H54 (cell line): ENCODE measurements at regions not wholly inside any gene's neighbourhood (a gene's known extent, or its start where the extent isn't known, plus 50 kb on each side); places are given as distances from the start of the nearest gene placed in this dataset.
"Not testable (repeated sequence)": the region's sequence is repeated elsewhere in the genome, so short reads cannot be mapped to it uniquely, and the experiment has no call there.

Source experiments
- DNase-seq: peaks from one replicate; pipeline ENCODE4 v3.0.0; 2011; ENCODE audit warnings: low spot score, mixed read lengths; ENCODE audit not compliant: insufficient read length
- FAIRE-seq: peaks from 3 replicates; lab custom pipeline; 2011; peaks lifted over from hg19 to GRCh38; lab: Jason Lieb, UNC
- POLR2A ChIP-seq: IDR thresholded peaks from 2 replicates; pipeline ENCODE4 v1.6.1; 2011; ENCODE audit warnings: low read depth, mild to moderate bottlenecking, low read length

GRCh38 chr20:28562510-28562898 lies 2695.0 kb upstream of the DEFB115 start:
- DNase-seq = no peak
- TF ChIP-seq POLR2A = no peak
- no peak for FAIRE-seq

GRCh38 chr20:28562899-28563521 lies 2694.5 kb upstream of the DEFB115 start:
- not testable (repeated sequence) for FAIRE-seq, DNase-seq

- FAIRE-seq, DNase-seq: not testable (repeated sequence)
These were observed 2693.4 kb upstream of the DEFB115 start for GRCh38 chr20:28564024-28564423.

- not testable (repeated sequence) for FAIRE-seq
These were observed 2692.6 kb upstream of the DEFB115 start for GRCh38 chr20:28564688-28565463.

GRCh38 chr20:28575991-28576390 lies 2681.5 kb upstream of the DEFB115 start:
- FAIRE-seq, DNase-seq: not testable (repeated sequence)

More at GRCh38 chr20:28564688-28565463, 2692.6 kb upstream of the DEFB115 start:
- DNase-seq = not testable (repeated sequence)

GRCh38 chr20:28591680-28592079 lies 2665.8 kb upstream of the DEFB115 start:
- not testable (repeated sequence) for DNase-seq, FAIRE-seq

DNA sequence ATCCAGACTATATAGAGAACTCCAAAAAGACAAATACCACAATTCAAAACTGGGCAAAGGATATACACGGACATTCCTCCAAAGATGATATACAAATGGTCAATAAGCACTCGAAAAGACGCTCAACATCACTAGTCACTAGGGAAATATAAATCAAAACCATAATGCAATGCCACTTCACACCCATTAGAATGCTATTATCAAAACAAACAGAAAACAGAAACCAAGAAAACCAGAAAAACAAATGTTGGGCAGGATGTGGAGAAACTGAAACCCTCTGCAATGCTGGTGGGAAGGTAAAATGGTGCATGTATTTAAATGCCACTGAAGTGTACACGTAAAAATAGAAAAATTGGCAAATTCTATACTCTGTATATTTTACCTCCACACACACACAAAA lies 2664.1 kb upstream of the DEFB115 start:
- DNase-seq, FAIRE-seq: not testable (repeated sequence)

DNA sequence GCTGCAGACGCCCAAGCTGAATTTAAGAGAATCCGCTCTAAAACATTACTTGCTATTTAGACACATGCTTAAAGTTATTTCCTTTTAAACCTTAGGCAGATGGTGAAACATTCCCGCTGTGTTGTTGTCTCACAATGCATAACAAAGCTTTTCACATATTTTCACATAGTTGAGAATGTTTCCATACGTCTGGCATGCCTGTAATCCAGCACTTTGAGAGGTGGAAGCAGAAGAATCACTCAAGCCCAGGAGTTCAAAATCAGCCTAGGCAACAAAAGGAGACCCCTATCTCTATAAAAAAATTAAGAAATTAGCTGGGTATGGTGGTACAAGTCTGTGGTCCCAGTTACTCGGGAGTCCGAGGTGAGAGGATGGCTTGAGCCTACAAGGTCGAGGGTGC lies 2663.0 kb upstream of the DEFB115 start:
- DNase-seq, FAIRE-seq: not testable (repeated sequence)

DNA sequence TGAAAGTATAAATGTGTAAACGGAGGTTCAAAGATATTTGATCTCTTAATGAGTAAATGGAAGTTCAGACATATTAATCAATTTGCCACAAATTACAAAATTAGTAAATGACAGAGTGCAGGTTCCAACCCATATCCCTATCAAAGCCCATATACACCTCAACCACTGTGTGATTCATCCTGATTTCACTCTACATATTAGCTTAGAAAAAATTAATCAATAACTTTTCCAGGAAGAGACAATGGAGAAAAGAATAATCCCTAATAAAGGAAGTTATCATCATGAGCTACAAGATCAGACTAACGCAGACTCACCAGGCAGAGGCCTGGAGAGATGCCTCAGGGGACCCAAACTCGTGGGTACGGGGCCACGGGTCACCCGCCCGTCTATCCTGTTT lies 2655.5 kb upstream of the DEFB115 start:
- not testable (repeated sequence) for FAIRE-seq, DNase-seq

DNA sequence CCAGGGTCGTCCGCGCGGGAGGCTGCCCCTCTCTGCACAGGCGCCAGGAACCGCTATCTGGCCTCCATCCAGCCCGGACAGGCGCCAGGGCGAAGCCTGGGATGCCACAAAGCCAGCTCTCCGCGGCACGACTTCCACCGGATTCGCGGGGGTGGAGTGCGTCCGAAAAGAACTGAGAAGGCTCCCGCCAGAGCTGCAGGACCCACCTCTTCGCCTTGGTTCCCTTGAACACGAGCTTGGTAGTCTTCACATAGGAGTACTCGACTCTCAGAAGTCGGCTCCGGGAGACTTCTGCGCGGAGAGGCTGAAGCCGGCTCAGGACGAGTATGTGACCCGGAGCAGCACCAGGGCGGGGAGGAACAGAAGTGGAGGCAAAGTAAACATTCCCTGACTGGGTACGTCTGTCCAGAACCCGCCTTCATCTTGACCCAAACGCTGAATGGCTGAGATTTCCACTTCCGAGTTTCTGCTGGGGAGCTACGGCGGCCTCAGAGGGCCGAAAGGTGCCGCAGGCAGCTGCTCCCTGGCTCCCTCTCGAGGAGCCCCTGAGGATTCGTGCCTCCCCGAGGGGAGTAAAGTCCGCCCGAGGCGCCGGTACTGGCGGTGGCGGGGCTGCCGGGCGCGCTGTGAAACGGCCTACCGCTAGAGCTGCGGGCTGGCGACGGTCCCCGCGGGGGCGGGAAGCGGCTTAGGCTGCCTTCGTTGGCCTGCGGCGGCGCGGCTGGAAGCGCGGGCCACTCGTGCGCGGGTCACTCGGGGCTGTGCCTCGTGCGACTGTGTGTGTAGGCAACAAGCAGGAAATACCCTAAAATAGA lies 2654.9 kb upstream of the DEFB115 start:
- FAIRE-seq = not testable (repeated sequence)
- TF ChIP-seq POLR2A = peak; percentile 35
- DNase-seq = peak; percentile 15

GRCh38 chr20:28603218-28603577 lies 2654.3 kb upstream of the DEFB115 start:
- not testable (repeated sequence) for FAIRE-seq, DNase-seq

- TF ChIP-seq POLR2A = no peak
- DNase-seq (no peak), FAIRE-seq (no peak)
These were observed 2641.1 kb upstream of the DEFB115 start for GRCh38 chr20:28616354-28616753.

- DNase-seq, FAIRE-seq: not testable (repeated sequence)
These were observed 2637.4 kb upstream of the DEFB115 start for GRCh38 chr20:28619956-28620651.

DNA sequence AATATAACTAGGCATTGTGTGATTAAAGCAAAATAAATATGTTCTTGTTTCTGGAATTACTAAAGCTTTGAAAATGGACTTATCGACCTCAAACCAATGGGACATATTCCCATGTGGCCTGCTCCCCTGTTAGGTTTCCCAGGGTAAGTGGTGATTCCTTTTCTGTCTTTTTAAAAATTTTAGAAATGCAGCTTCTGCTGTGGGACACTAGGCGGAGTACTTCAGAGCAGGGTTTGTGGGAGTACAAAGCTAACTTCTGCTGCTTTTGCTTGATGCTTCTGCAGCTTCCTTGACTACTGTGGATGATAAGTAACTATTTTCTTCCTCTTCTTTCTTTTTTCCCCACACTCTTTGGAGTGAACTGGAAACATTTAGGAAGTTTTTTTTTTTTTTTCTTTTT lies 2632.4 kb upstream of the DEFB115 start:
- FAIRE-seq, DNase-seq: not testable (repeated sequence)

DNA sequence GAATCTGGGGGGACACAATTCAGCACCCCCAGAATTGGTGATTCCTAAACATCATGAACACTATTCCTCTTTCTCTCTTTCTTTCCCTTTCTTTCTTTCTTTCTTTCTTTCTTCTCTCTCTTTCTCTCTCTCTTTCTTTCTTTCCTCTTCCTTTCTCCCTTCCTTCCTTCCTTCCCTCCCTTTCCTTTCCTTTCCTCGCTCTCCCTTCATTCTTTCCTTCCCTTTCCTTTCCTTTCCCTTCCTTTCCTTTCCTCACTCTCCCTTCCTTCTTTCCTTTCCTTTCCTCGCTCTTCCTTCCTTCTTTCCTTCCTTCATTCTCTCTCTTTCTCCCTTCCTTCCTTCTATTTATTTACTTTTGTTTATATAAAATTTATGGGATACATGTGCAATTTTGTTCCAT lies 2616.6 kb upstream of the DEFB115 start:
- not testable (repeated sequence) for DNase-seq

More for the DNA sequence above, 2616.6 kb upstream of the DEFB115 start:
- FAIRE-seq = not testable (repeated sequence)
